ENCODE measurements at regions not wholly inside any gene's neighbourhood (a gene's known extent, or its start where the extent isn't known, plus 50 kb on each side); places are given as distances from the start of the nearest gene placed in this dataset.
A peak's percentile ranks its signal among the peaks of the same experiment; 100 is the strongest.
"Not testable (repeated sequence)": the region's sequence is repeated elsewhere in the genome, so short reads cannot be mapped to it uniquely, and the experiment has no call there.

DNA sequence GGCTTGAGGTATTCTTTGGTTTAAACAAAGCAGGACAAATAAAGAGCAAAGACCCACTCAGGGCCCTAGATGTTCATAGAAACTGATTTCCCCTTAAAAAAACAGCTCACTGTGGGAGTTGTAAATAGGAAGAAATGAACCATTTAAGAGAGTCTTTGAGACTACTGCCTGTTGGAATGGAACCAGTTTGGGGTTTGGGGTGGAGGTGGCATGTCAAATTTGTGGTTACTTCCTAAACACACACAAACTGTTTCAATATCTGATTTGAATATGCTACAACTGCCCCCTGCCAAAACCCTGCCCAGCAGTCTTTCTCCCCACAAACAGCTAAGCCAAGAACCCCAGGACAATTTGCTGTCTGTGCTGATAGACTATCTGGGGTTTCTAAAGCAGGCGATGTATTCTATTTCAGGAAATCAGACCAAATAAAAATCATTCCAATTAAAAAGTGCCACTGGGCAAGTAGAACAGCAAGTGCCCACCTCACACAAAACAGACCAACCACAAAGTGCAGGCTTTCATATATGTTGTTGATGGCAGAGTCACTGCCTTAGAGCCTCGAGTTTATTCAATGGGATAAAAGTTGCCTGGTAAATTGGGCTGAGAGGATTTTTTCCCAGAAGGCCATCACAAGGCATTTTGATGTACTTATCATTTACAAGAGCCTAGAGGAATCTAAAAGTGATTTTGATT, 293.9 kb upstream of the PROK2 start:
- ATAC-seq (no peak), DNase-seq (no peak)
- Mint-ChIP-seq H3K27me3 (ENCODE audit: low read depth) (peaks cover 2% of the 10 kb centered on the region), H3K4me3 (no peak overlapping the region), H3K4me1 (ENCODE audit: low read depth) (peaks cover 11% of the 10 kb centered on the region), H3K9me3 (peaks cover 18% of the 10 kb centered on the region), H3K36me3 (ENCODE audit: insufficient read depth) (no peaks in the 10 kb centered on the region)

DNA sequence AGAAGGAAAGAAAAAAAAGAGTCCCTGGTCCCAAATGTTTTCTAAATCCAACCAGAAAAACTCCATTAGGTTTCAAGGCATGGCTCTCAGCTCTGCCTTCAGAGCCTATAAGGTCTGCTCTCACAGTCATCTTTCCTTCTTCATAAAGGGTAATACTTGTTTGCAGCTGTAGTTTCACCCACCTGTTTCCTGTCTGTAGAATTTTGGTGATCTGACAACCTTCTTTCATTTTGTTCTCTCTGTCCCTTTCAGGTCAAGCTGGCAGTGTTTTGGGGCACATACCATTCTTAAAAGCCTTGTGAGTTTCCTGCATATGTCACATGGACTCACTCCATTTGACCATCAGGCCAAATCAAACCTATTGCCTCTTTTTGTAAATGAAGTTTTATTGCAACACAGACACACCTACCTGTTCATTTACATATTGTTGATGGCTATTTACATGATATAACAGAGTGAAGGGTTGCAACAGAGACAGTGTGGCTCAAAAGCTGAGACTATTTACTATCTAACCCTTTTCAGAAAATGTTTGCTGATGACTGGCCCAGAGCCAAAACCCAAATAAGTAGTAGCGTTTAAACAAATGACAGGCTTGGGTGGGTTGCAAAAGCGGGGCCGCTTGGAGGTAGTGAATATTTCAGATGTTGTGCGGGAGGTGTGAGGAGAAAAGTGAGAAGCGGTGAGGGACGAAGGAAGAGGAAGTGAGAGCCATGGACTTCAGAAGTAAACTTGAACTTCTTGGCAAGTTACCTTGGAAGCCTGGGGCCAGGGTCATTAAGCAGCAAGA, 292.7 kb upstream of the PROK2 start:
- Mint-ChIP-seq H3K4me1 (ENCODE audit: low read depth) (peaks cover 5% of the 10 kb centered on the region), H3K4me3 (no peak overlapping the region), H3K27me3 (ENCODE audit: low read depth) (no peaks in the 10 kb centered on the region), H3K36me3 (ENCODE audit: insufficient read depth) (no peaks in the 10 kb centered on the region), H3K9me3 (peaks cover 18% of the 10 kb centered on the region)
- ATAC-seq (no peak), DNase-seq (no peak)

DNA sequence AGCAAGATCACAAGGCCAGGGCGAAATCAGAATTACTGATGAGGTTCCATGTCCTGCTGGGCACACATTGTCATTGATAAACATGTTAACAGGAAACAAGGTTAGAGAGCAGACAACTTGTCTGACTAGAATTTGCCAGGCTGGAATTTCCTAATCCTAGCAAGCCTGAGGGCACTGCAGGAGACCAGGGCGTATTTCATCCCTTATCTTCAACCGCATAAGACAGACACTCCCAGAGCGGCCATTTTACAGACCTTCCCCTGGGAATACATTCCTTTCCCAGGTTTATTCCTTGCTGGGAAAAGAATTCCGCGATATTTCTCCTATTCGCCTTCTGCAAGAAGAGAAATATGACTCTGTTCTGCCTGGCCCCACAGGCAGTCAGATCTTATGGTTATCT, 290.9 kb upstream of the PROK2 start:
- peaks cover 18% of the 10 kb centered on the region for H3K9me3 Mint-ChIP-seq
- H3K4me3 Mint-ChIP-seq; H3K27me3 Mint-ChIP-seq (ENCODE audit: low read depth): not testable (repeated sequence)

DNA sequence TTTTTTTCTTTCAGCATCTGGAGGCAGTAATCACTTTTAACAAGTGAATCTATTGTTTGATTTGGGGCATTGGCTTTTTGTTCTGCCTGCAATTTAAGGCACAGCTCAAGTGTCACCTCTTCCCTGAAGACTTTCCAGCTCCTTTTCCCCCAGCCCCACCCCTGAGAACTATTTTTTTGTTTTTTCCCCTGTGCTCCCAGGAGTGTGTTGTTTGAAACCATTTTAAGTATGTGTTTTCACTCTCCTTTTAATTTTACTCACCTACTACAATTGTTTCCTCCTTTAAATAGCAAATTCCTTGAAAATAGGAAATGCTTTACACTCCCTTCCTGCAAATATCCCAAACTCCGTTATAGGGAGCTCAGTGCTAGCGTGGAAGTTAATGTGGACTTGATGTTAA, 286.7 kb upstream of the PROK2 start:
- H3K4me3 Mint-ChIP-seq, result no peak overlapping the region
- peaks cover 16% of the 10 kb centered on the region for H3K9me3 Mint-ChIP-seq
- DNase-seq (no peak), ATAC-seq (no peak)
- H3K27me3 Mint-ChIP-seq (ENCODE audit: low read depth), result peaks cover 3% of the 10 kb centered on the region
- no peaks in the 10 kb centered on the region for H3K4me1 Mint-ChIP-seq (ENCODE audit: low read depth)
- no peaks in the 10 kb centered on the region for H3K36me3 Mint-ChIP-seq (ENCODE audit: insufficient read depth)

More for the DNA sequence above, 290.9 kb upstream of the PROK2 start:
- ATAC-seq; H3K36me3 Mint-ChIP-seq (ENCODE audit: insufficient read depth); DNase-seq; H3K4me1 Mint-ChIP-seq (ENCODE audit: low read depth): not testable (repeated sequence)

DNA sequence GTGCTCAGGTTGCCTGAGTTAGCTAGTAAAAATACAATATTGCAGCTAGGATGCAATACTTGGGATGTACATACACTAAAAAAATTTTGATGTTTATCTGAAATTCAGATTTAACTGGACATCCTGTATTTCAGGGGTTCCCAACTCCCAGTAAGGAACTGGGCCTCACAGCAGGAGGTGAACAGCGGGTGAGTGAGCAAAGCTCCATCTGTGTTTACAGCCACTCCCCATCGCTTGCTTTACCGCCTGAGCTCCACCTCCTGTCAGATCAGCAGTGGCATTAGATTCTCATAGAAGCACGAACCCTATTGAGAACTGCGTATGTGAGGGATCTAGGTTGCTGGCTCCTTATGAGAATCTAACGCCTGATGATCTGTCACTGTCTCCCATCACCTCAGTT, 285.1 kb upstream of the PROK2 start:
- Mint-ChIP-seq H3K27me3 (ENCODE audit: low read depth) (peaks cover 8% of the 10 kb centered on the region), H3K36me3 (ENCODE audit: insufficient read depth) (no peaks in the 10 kb centered on the region), H3K9me3 (peaks cover 2% of the 10 kb centered on the region), H3K4me1 (ENCODE audit: low read depth) (no peaks in the 10 kb centered on the region), H3K4me3 (no peak overlapping the region)
- no peak for DNase-seq
- no peak for ATAC-seq

DNA sequence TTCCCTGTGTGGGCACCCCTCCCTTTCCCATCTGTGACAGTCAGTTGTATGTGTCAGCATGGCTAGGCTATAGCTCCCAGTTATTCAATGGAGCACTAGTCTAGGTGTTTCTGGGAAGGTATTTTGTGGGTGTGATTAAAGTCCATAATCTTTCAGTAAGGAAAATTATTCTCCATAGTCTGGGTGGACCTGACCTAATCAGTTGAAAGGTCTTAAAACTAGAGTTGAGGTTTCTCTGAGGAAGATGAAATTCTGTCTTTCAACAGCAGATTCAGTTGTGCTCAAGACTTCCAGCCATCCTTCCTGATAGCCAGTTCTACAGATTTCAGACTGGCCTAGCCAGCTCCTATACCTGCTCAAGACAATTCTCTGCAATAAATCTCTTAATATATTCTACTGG, 284.6 kb upstream of the PROK2 start:
- no peaks in the 10 kb centered on the region for H3K9me3 Mint-ChIP-seq
- H3K36me3 Mint-ChIP-seq (ENCODE audit: insufficient read depth), result no peaks in the 10 kb centered on the region
- peaks cover 8% of the 10 kb centered on the region for H3K27me3 Mint-ChIP-seq (ENCODE audit: low read depth)
- H3K4me3 Mint-ChIP-seq, result no peak overlapping the region
- no peaks in the 10 kb centered on the region for H3K4me1 Mint-ChIP-seq (ENCODE audit: low read depth)
- DNase-seq (no peak), ATAC-seq (no peak)

DNA sequence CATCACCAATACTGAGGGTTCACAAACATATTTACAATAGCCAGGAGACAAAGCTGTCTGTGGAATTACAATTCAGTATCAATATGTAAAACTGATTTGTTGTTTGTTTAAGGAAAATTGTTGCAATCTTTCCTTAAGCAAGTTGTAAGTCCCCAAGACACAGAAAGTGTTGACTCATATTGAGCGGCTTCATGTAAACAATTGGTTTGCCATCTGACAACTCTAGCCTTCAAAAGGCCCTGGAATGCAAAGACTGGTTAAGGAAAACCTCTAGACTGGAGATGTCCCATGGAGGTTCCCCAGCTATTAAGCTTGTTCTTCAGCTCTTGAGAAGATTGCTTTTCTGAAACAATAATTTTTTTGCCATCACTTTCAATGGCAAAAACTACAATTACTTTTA, 283.7 kb upstream of the PROK2 start:
- Mint-ChIP-seq H3K9me3 (peaks cover 6% of the 10 kb centered on the region), H3K4me3 (no peak overlapping the region), H3K36me3 (ENCODE audit: insufficient read depth) (no peaks in the 10 kb centered on the region), H3K4me1 (ENCODE audit: low read depth) (no peaks in the 10 kb centered on the region), H3K27me3 (ENCODE audit: low read depth) (peaks cover 8% of the 10 kb centered on the region)
- DNase-seq (no peak), ATAC-seq (no peak)

DNA sequence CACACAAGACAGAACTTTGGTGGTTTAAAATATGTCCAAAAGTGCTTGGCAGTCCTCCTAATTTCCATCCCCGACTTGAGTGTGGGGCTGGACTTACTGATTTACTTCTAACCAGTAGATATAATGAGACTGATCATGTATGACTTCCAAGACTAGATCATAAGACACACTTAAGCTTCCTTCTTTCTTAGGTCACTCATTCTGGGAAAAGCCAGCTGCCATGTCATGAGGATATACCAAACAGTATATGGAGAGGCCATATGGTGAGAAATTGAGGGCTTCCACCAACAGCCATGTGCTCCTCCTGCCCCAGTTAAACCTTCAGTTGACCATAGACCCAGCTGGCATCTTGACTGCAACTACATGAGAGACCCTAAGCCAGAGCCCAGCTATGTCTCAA, 282.8 kb upstream of the PROK2 start:
- ATAC-seq, result no peak
- Mint-ChIP-seq H3K4me1 (ENCODE audit: low read depth) (no peaks in the 10 kb centered on the region), H3K9me3 (peaks cover 6% of the 10 kb centered on the region), H3K36me3 (ENCODE audit: insufficient read depth) (no peaks in the 10 kb centered on the region), H3K4me3 (no peak overlapping the region), H3K27me3 (ENCODE audit: low read depth) (peaks cover 8% of the 10 kb centered on the region)
- DNase-seq, result no peak

DNA sequence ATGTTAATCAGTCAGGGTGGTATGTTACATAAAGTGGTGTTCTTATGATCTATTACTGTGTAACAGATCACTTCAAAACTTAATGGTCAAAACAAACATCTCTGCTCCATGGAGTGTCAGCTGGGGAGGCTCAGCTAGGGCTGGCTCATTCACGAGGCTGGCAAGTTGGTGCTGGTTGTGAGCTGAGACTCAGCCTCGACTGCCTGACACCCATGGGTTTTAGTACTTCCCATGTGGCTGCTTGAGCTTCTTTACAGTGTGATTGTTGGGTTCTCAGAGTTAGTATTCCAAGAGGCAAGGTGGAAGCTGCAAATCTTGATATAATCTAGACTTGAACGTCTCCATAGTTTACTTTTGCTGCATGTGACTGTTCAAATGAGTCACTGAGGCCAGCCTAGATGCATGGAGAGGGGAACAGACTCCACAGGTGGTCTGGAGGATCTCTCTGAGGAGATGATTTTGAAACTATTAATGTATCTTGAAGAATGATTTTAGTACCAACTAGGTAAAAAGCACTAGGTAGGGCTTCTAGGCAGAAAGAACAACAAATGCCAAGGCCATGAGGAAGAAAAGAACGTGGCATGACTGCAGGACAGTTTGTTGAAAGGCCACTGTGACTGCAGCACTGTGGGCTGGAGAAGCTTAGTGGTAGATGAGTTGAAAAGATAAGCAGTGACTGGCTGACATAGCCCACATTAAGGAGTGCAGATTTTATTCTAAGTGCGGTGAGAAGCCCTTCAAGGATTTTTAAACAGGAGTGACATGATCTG, 281.1 kb upstream of the PROK2 start:
- H3K4me3 Mint-ChIP-seq, result no peak overlapping the region
- H3K4me1 Mint-ChIP-seq (ENCODE audit: low read depth), result no peaks in the 10 kb centered on the region
- no peak for DNase-seq
- H3K9me3 Mint-ChIP-seq, result peaks cover 6% of the 10 kb centered on the region
- no peaks in the 10 kb centered on the region for H3K36me3 Mint-ChIP-seq (ENCODE audit: insufficient read depth)
- no peak for ATAC-seq
- H3K27me3 Mint-ChIP-seq (ENCODE audit: low read depth), result peaks cover 8% of the 10 kb centered on the region

DNA sequence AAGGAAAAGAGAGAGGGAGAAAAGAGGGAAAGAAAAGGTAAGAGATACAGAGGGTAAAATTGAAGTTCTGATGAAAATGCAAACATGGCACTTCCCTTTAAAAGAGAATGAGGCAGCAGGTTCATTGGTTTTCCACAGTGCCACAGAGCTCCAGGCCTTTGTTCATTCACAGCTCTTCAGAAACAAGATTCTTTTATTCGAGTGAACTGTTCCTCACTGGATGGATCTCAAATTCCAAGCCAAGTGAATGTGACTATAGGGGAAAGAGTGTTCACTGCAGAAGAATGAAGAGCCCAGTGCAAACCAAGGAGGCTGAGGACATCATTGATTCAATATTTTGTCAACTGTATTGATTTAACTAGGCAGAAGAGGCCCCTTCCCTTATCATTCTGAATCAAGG, 280.3 kb upstream of the PROK2 start:
- Mint-ChIP-seq H3K4me3 (no peak overlapping the region), H3K4me1 (ENCODE audit: low read depth) (no peaks in the 10 kb centered on the region), H3K27me3 (ENCODE audit: low read depth) (peaks cover 9% of the 10 kb centered on the region), H3K36me3 (ENCODE audit: insufficient read depth) (no peaks in the 10 kb centered on the region), H3K9me3 (peaks cover 6% of the 10 kb centered on the region)
- ATAC-seq (no peak), DNase-seq (no peak)

DNA sequence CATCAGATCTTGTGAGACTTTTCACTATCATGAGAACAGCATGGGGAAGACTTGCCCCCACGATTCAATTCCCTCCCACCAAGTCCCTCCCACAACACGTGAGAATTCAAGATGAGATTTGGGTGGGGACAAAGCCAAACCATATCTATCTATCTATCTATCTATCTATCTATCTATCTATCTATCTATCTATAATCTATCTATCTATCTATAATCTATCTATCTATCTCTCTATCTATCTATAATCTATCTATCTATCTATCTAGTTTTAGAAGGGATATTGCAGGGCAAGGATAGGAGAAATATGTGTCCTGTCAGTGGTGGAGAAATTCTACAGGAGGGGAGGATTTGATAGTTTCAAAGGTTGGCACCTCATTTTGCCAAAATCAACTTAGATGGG, 279.8 kb upstream of the PROK2 start:
- ATAC-seq; H3K9me3 Mint-ChIP-seq; DNase-seq; H3K4me3 Mint-ChIP-seq; H3K27me3 Mint-ChIP-seq (ENCODE audit: low read depth); H3K36me3 Mint-ChIP-seq (ENCODE audit: insufficient read depth); H3K4me1 Mint-ChIP-seq (ENCODE audit: low read depth): not testable (repeated sequence)

DNA sequence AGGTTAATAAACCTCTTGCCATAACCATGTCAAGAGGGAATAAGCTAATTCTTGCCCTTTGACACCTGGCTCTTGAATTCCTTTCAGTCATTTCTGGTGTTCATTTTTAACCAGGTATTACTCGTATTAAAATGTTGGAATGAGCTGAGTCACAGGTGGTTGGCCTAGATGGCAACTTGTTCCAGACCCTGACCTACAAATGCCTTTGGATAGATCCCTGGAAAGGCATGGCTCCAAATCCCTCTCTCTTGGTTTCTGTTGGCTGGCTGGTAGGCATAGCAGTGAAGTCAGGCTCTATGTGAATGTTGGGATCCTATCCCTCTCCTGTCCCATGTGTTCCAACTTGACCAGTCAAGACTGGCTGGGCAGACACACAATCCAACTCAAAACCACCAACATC, 277.1 kb upstream of the PROK2 start:
- ATAC-seq, result no peak
- H3K4me1 Mint-ChIP-seq (ENCODE audit: low read depth), result no peaks in the 10 kb centered on the region

DNA sequence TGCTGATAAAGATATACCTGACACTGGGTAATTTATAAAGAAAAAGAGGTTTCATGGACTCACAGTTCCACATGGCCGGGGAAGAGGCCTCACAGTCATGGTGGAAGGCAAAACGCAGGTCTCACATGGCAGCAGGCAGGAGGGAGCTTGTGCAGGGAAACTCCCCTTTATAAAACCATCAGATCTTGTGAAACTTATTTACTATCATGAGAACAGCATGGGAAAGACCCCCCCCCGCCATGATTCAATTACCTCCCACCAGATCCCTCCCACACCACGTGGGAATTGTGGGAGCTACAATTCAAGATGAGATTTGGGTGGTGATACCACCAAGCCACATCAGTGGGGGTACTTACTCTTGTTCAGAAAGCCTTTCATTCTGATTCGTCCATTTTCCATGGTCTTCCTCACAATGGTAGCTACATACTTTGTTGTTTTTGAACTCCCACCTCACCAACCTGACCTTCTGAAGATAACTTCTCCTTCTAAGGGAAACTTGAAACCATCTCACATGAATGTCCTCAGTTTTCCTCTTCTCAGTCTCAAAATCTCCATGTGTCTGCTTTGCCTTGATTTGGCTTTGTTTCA, 275.6 kb upstream of the PROK2 start:
- Mint-ChIP-seq H3K36me3 (ENCODE audit: insufficient read depth) (no peaks in the 10 kb centered on the region), H3K9me3 (peaks cover 6% of the 10 kb centered on the region), H3K4me1 (ENCODE audit: low read depth) (no peaks in the 10 kb centered on the region), H3K4me3 (no peak overlapping the region), H3K27me3 (ENCODE audit: low read depth) (peaks cover 2% of the 10 kb centered on the region)
- ATAC-seq, result peak; percentile 51 to 62
- DNase-seq, result no peak

More for the DNA sequence above, 277.1 kb upstream of the PROK2 start:
- Mint-ChIP-seq H3K9me3 (peaks cover 6% of the 10 kb centered on the region), H3K27me3 (ENCODE audit: low read depth) (peaks cover 7% of the 10 kb centered on the region), H3K4me3 (no peak overlapping the region), H3K36me3 (ENCODE audit: insufficient read depth) (no peaks in the 10 kb centered on the region)
- no peak for DNase-seq

DNA sequence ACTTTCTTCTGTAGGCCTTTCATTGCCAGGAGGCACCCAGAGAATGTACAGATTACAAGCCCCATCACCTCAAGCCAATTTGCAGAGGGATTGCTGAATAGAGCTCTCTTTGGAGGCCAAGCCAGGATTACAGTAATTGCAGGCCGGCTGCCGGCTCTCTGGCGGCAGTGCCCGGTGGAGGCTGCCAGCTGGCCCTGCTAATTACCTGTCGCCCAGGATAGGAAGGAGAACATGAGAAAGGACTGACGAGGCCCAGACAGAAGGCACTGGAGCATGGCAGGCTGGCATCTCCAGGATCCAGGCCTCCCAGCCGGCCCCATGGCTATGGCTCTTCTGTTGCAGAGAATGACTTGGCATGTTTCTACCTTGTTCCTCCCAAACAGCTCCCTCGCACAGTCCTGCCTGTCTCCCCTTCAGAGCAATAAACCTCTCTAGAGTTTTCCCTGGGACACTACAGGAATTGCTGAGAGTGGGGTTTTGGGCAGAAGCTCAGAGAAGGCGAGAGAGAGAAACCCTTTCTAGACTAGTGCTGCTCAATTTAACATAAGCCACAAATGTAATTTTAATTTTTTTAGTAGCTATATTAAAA, 273.6 kb upstream of the PROK2 start:
- H3K27me3 Mint-ChIP-seq (ENCODE audit: low read depth), result peaks cover 2% of the 10 kb centered on the region
- DNase-seq (no peak), ATAC-seq (no peak)
- H3K4me1 Mint-ChIP-seq (ENCODE audit: low read depth), result no peaks in the 10 kb centered on the region
- no peak overlapping the region for H3K4me3 Mint-ChIP-seq
- no peaks in the 10 kb centered on the region for H3K36me3 Mint-ChIP-seq (ENCODE audit: insufficient read depth)
- no peaks in the 10 kb centered on the region for H3K9me3 Mint-ChIP-seq

All from activated T-cell treated with anti-CD3 and anti-CD28 coated beads, Interleukin-2, amount 50 U/mL, for 4 hours (primary cell).